ENCODE measurements at regions not wholly inside any gene's neighbourhood (a gene's known extent, or its start where the extent isn't known, plus 50 kb on each side); places are given as distances from the start of the nearest gene placed in this dataset.

GRCh38 chr20:12264711-12265110, 347.0 kb downstream of the BTBD3 start:
- TF ChIP-seq, protein P1, sequence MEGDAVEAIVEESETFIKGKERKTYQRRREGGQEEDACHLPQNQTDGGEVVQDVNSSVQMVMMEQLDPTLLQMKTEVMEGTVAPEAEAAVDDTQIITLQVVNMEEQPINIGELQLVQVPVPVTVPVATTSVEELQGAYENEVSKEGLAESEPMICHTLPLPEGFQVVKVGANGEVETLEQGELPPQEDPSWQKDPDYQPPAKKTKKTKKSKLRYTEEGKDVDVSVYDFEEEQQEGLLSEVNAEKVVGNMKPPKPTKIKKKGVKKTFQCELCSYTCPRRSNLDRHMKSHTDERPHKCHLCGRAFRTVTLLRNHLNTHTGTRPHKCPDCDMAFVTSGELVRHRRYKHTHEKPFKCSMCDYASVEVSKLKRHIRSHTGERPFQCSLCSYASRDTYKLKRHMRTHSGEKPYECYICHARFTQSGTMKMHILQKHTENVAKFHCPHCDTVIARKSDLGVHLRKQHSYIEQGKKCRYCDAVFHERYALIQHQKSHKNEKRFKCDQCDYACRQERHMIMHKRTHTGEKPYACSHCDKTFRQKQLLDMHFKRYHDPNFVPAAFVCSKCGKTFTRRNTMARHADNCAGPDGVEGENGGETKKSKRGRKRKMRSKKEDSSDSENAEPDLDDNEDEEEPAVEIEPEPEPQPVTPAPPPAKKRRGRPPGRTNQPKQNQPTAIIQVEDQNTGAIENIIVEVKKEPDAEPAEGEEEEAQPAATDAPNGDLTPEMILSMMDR (IDR thresholded peaks at IDR 0.05; ENCODE audit: control extremely low read depth in 1 of 3, insufficient read depth in 1 of 3, low read depth in 1 of 3, low read length in 3 of 3) = no peak
- TF ChIP-seq EZH2 (IDR thresholded peaks at IDR 0.05; ENCODE audit: low read depth, low read length, severe bottlenecking) (no peak), SP1 (IDR thresholded peaks at IDR 0.05; ENCODE audit: low read depth, low read length) (no peak), SUZ12 (IDR thresholded peaks at IDR 0.05; ENCODE audit: low read length) (no peak), CEBPB (IDR thresholded peaks at IDR 0.05; ENCODE audit: low read depth, low read length) (no peak), TAF1 (IDR thresholded peaks at IDR 0.05; ENCODE audit: low read depth, low read length) (no peak), E2F6 (IDR thresholded peaks at IDR 0.05) (no peak), POLR2A (IDR thresholded peaks at IDR 0.05; ENCODE audit: control extremely low read depth in 1 of 2, low read depth in 2 of 2, low read length in 2 of 2) (no peak), JUN (IDR thresholded peaks at IDR 0.05; ENCODE audit: low read depth, low read length) (no peak), RFX5 (IDR thresholded peaks at IDR 0.05; ENCODE audit: borderline replicate concordance, low read depth, low read length) (no peak), CHD1 (IDR thresholded peaks at IDR 0.05; ENCODE audit: low read depth, low read length) (no peak), POLR2AphosphoS5 (IDR thresholded peaks at IDR 0.05; ENCODE audit: low read depth, low read length) (no peak), EP300 (IDR thresholded peaks at IDR 0.05; ENCODE audit: borderline replicate concordance in 1 of 2, low read depth in 2 of 2, low read length in 2 of 2) (no peak)
- TF ChIP-seq, protein P2, sequence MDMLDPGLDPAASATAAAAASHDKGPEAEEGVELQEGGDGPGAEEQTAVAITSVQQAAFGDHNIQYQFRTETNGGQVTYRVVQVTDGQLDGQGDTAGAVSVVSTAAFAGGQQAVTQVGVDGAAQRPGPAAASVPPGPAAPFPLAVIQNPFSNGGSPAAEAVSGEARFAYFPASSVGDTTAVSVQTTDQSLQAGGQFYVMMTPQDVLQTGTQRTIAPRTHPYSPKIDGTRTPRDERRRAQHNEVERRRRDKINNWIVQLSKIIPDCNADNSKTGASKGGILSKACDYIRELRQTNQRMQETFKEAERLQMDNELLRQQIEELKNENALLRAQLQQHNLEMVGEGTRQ (IDR thresholded peaks at IDR 0.05; ENCODE audit: low read length) = no peak

All from H1 (cell line).